CD14-positive monocyte (primary cell): ENCODE measurements at regions not wholly inside any gene's neighbourhood (a gene's known extent, or its start where the extent isn't known, plus 50 kb on each side); places are given as distances from the start of the nearest gene placed in this dataset.

ENCODE experiments used
- DNase-seq, 3 donors: peaks; one replicate each; pipeline ENCODE4 v3.0.0-alpha.2; 2011 to 2022
- H2AFZ ChIP-seq: 2 replicates; pipeline ENCODE4 v1.6.0; 2012; ENCODE audit warnings: mild to moderate bottlenecking, low read depth, low read length, inconsistent platforms; ENCODE audit not compliant: insufficient read depth, poor library complexity, severe bottlenecking
- H3K27ac ChIP-seq, 2 donors: 1 replicate in 1 of 2; 2 replicates in 1 of 2; pipeline ENCODE4 v1.5.1; 2012 to 2013; ENCODE audit warnings: low read length in 2 of 2, control low read depth in 1 of 2, inconsistent platforms in 1 of 2, low read depth in 1 of 2, mild to moderate bottlenecking in 1 of 2
- H3K27me3 ChIP-seq, 2 donors: one replicate each; pipeline versions ENCODE4 v1.6.0 to v1.6.1; 2011 to 2013; ENCODE audit warnings: low read length in 2 of 2; ENCODE audit not compliant: control insufficient read depth in 2 of 2, insufficient read depth in 2 of 2
- H3K36me3 ChIP-seq, 2 donors: replicated peaks in 1 of 2; 1 replicate in 1 of 2; 2 replicates in 1 of 2; pipeline versions ENCODE4 v1.5.1 to v1.6.1; 2012 to 2013; ENCODE audit warnings: low read length in 2 of 2, control low read depth in 1 of 2, inconsistent platforms in 1 of 2, mild to moderate bottlenecking in 1 of 2; ENCODE audit not compliant: insufficient read depth in 2 of 2, control insufficient read depth in 1 of 2
- H3K4me1 ChIP-seq, 2 donors: 1 replicate in 1 of 2; 2 replicates in 1 of 2; pipeline versions ENCODE4 v1.5.1 to v1.6.1; 2012 to 2013; ENCODE audit warnings: low read length in 2 of 2, control low read depth in 1 of 2, inconsistent platforms in 1 of 2, mild to moderate bottlenecking in 1 of 2, moderate library complexity in 1 of 2; ENCODE audit not compliant: insufficient read depth in 2 of 2, control insufficient read depth in 1 of 2
- H3K4me2 ChIP-seq: replicated peaks from 2 replicates; pipeline ENCODE3; 2012; ENCODE audit warnings: low read length, moderate library complexity, mild to moderate bottlenecking; ENCODE audit not compliant: poor library complexity, severe bottlenecking; ENCODE audit errors: extremely low read depth
- H3K4me3 ChIP-seq, 3 experiments: fragments of 200-600 bp in 1 of 3; sonication (generic) in 1 of 3; replicated peaks in 1 of 3; 1 replicate in 2 of 3; 2 replicates in 1 of 3; pipeline ENCODE4 v1.5.1; 2011 to 2013; ENCODE audit warnings: low read length in 3 of 3, mild to moderate bottlenecking in 3 of 3, control low read depth in 2 of 3, low read depth in 2 of 3, inconsistent platforms in 1 of 3, moderate library complexity in 1 of 3
- H3K79me2 ChIP-seq: 2 replicates; pipeline ENCODE4 v1.6.0; 2012; ENCODE audit warnings: mild to moderate bottlenecking, control low read depth, inconsistent platforms, low read length, moderate library complexity; ENCODE audit not compliant: insufficient read depth
- H3K9ac ChIP-seq: 2 replicates; pipeline ENCODE4 v1.6.0; 2017; ENCODE audit warnings: low read length, mild to moderate bottlenecking; ENCODE audit not compliant: insufficient read depth, poor library complexity, severe bottlenecking
- H3K9me3 ChIP-seq, 2 donors: replicated peaks in 1 of 2; 1 replicate in 1 of 2; 2 replicates in 1 of 2; pipeline versions ENCODE4 v1.5.1 to v1.6.1; 2012 to 2013; ENCODE audit warnings: low read length in 2 of 2, control low read depth in 1 of 2; ENCODE audit not compliant: control insufficient read depth in 1 of 2, insufficient read depth in 1 of 2
- H4K20me1 ChIP-seq: 2 replicates; pipeline ENCODE4 v1.6.0; 2012; ENCODE audit warnings: mild to moderate bottlenecking, low read length, control low read depth, moderate library complexity; ENCODE audit not compliant: insufficient read depth
- H3K27ac Mint-ChIP-seq, 7 donors: one replicate each; pipeline ENCODE4 v1.8.0; 2020; ENCODE audit warnings: mild to moderate bottlenecking in 7 of 7, mixed read lengths in 7 of 7, moderate library complexity in 6 of 7, inconsistent platforms in 2 of 7
- H3K27me3 Mint-ChIP-seq, 3 donors: one replicate each; pipeline ENCODE4 v1.8.0; 2021 to 2022; ENCODE audit warnings: low read depth in 3 of 3, mild to moderate bottlenecking in 3 of 3, mixed read lengths in 3 of 3, moderate library complexity in 3 of 3, inconsistent platforms in 1 of 3
- H3K36me3 Mint-ChIP-seq, 2 donors: one replicate each; pipeline ENCODE4 v1.8.0; 2020; ENCODE audit warnings: mixed read lengths in 2 of 2, inconsistent platforms in 1 of 2, mild to moderate bottlenecking in 1 of 2
- H3K4me1 Mint-ChIP-seq: one replicate; pipeline ENCODE4 v1.8.0; 2020; ENCODE audit warnings: mild to moderate bottlenecking, mixed read lengths
- H3K4me3 Mint-ChIP-seq, 2 donors: one replicate each; pipeline ENCODE4 v1.8.0; 2020; ENCODE audit warnings: mild to moderate bottlenecking in 2 of 2, mixed read lengths in 2 of 2, moderate library complexity in 1 of 2
- H3K9me3 Mint-ChIP-seq, 7 donors: one replicate each; pipeline ENCODE4 v1.8.0; 2020 to 2022; ENCODE audit warnings: mixed read lengths in 7 of 7, mild to moderate bottlenecking in 6 of 7, moderate library complexity in 6 of 7, inconsistent platforms in 2 of 7
- CTCF ChIP-seq: fragments of 200-600 bp; IDR thresholded peaks from one replicate; pipeline ENCODE4 v1.8.0; 2022; ENCODE audit warnings: antibody characterized with exemption, mild to moderate bottlenecking
- WGBS: methylation state at CpG from one replicate; pipeline ENCODE4 v1.1.5; 2013; ENCODE audit warnings: missing lambda C conversion rate; ENCODE audit not compliant: insufficient coverage; 5-methylcytosine and 5-hydroxymethylcytosine counted together
- intact Hi-C, 2 donors: fragments of 100-400 bp; cut with micrococcal nuclease; formaldehyde crosslinking; loops; one replicate each; pipeline versions ENCODE4 v1.15.0 to v1.15.1; 2023

DNA sequence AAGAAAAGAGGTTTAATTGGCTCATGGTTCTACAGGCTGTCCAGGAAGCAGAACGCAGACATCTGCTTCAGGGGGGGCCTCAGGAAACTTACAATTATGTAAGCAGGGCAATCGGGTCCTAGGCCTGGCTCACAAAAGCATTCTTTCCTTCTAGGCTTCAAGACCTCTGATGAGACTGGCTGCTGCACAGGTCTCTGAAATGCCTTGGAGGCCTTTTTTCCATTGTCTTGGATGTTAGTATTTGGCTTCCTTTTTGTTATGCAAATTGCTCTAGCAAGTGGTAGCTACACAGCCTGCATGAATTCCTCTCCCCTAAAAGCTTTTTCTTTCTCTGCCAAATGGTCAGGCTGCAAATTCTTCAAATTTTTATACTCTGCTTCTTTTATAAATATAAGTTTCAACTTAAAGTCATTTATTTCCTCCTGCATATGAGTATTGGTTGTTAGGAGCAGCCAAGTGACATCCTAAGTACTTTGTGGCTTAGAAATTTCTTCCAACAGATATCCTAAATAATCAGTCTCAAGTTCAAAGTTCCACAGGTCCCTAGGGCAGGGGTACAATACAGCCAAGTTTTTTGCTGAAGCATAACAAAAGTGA lies 83.1 kb upstream of the SEMA3A start:
- intact Hi-C loops = no loop called here
- Mint-ChIP-seq H3K4me3 (no peak overlapping the region), H3K27me3 (no peaks in the 10 kb centered on the region), H3K9me3 (peaks cover 0 to 5% (median 0%) of the 10 kb centered on the region in 7 donors), H3K4me1 (no peaks in the 10 kb centered on the region), H3K36me3 (no peaks in the 10 kb centered on the region), H3K27ac (no peak overlapping the region)
- H3K27me3 ChIP-seq = no peaks in the 10 kb centered on the region
- H3K79me2 ChIP-seq = no peaks in the 10 kb centered on the region
- no peak for DNase-seq
- TF ChIP-seq CTCF = no peak
- H3K27ac ChIP-seq = no peak overlapping the region
- H3K4me2 ChIP-seq = no peak overlapping the region
- H4K20me1 ChIP-seq = no peaks in the 10 kb centered on the region
- H3K9ac ChIP-seq = no peak overlapping the region
- no peaks in the 10 kb centered on the region for H3K9me3 ChIP-seq
- WGBS = 94% methylated on average over 2 of the region's 2 CpGs
- H3K36me3 ChIP-seq = no peaks in the 10 kb centered on the region
- no peaks in the 10 kb centered on the region for H3K4me1 ChIP-seq
- no peak overlapping the region for H2AFZ ChIP-seq
- H3K4me3 ChIP-seq = no peak overlapping the region

DNA sequence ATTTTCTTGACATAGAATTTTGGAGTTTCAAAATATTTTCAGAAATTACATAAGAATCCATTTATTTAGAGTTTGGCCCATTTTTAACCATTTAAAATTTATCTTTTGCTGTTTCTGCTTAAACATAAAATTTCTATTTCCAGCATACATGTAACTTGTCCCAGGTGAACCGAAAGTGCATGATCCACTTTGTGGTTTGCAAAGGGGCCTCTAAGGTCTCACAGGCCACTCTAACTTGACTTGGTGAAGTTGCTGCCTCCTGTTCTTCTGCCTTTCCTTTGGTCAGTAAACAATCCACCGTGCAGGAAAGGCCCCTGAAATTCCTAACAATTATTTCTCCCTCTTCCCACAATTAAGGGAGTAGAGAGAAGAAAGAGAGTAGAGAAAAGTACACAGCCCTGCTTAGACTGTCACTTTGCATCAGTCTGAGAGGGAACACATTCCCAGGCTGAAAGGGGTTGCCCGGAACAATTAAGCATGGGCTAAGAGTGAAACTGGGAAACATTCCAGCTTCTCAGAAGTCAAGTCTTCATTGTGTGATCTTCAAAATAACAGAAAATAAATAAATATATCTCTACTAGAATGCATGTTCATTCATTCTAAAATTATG lies 79.5 kb upstream of the SEMA3A start:
- intact Hi-C loops = no loop called here
- H3K4me2 ChIP-seq = no peak overlapping the region
- Mint-ChIP-seq H3K4me1 (peaks cover 10% of the 10 kb centered on the region), H3K27me3 (no peaks in the 10 kb centered on the region), H3K36me3 (no peaks in the 10 kb centered on the region), H3K27ac (no peak overlapping the region), H3K4me3 (no peak overlapping the region), H3K9me3 (no peaks in the 10 kb centered on the region)
- H3K27me3 ChIP-seq = no peaks in the 10 kb centered on the region
- no peaks in the 10 kb centered on the region for H4K20me1 ChIP-seq
- no peaks in the 10 kb centered on the region for H3K36me3 ChIP-seq
- WGBS = 83% methylated on average over 1 of the region's 3 CpGs
- no peaks in the 10 kb centered on the region for H3K4me1 ChIP-seq
- H3K4me3 ChIP-seq = no peak overlapping the region
- H3K27ac ChIP-seq = no peak overlapping the region
- H3K9ac ChIP-seq = no peak overlapping the region
- no peak overlapping the region for H2AFZ ChIP-seq
- TF ChIP-seq CTCF = no peak
- no peaks in the 10 kb centered on the region for H3K79me2 ChIP-seq
- H3K9me3 ChIP-seq = no peaks in the 10 kb centered on the region
- no peak for DNase-seq
